GM12864 (cell line): ENCODE measurements at regions not wholly inside any gene's neighbourhood (a gene's known extent, or its start where the extent isn't known, plus 50 kb on each side); places are given as distances from the start of the nearest gene placed in this dataset.

Source experiments
- DNase-seq: peaks from one replicate; pipeline ENCODE4 v3.0.0-alpha.2; 2011; ENCODE audit warnings: low read depth
- H3K4me3 ChIP-seq: 2 replicates; pipeline ENCODE4 v1.5.1; 2011; ENCODE audit warnings: mild to moderate bottlenecking, low read depth, low read length, control low read depth
- CTCF ChIP-seq: IDR thresholded peaks from 2 replicates; pipeline ENCODE4 v1.5.1; 2011; ENCODE audit warnings: low read depth, mild to moderate bottlenecking, moderate library complexity, low read length, control low read depth, inconsistent platforms; ENCODE audit errors: missing control alignments

- H3K4me3 ChIP-seq = no peak overlapping the region
- no peak for DNase-seq
- TF ChIP-seq CTCF = no peak
Observed at GRCh38 chr4:123479944-123480343, 83.3 kb downstream of the SPRY1 start.

- no peak for DNase-seq
- no peak for TF ChIP-seq CTCF
- H3K4me3 ChIP-seq = no peak overlapping the region
Observed at GRCh38 chr4:123480706-123481418, 84.3 kb downstream of the SPRY1 start.

- no peak overlapping the region for H3K4me3 ChIP-seq
- TF ChIP-seq CTCF = no peak
- no peak for DNase-seq
Observed at GRCh38 chr4:123481717-123482116, 85.1 kb downstream of the SPRY1 start.

DNA sequence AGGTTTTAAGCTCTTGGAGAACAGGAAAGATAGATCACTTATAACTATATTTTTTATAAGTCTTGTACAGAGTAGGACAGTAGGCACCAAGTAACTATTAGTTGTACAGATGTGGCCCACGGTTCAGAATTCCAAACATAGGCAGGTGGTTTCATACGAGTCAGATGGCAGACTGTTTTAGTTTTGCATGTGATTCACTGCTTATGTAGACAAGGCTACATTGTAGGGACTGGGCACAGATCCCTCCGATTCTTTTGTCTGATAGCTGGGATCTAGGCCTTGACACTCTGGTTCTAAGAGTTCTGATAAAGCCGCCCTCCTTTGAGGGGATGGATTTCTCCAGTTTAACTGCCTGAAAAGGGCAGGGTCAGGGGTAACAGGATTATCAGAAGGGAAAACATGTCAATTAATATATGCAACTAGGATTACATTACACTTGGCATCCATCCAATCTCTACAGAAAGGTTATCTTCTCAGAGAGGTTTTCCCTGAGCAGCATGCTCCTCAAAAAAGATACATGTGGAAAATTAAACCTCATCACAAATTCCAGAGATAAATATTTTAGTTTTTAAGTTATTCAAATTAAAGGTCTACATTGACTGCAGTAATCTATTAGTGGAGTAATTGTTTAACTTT lies 87.8 kb downstream of the SPRY1 start:
- no peak for TF ChIP-seq CTCF
- no peak overlapping the region for H3K4me3 ChIP-seq
- no peak for DNase-seq

DNA sequence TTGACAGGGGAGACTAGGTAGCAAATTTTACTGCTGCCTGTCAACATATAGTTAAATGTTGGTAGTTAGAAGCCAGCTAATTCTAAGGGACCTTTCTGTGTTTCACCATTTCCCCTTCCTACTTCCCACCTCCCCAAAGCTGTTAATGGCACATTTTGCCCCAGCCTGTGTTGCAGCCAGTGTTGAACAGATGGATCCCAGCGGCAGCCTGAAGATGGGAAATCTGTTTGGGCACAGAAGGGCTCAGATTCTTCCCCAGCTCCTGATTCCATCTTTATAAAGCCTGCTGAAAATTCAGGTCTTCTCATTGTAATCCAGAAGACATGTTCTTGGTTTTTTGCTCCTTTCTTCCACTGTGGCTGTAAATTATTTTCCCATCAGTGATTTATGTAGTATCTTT lies 89.0 kb downstream of the SPRY1 start:
- DNase-seq = no peak
- TF ChIP-seq CTCF = no peak
- no peak overlapping the region for H3K4me3 ChIP-seq

DNA sequence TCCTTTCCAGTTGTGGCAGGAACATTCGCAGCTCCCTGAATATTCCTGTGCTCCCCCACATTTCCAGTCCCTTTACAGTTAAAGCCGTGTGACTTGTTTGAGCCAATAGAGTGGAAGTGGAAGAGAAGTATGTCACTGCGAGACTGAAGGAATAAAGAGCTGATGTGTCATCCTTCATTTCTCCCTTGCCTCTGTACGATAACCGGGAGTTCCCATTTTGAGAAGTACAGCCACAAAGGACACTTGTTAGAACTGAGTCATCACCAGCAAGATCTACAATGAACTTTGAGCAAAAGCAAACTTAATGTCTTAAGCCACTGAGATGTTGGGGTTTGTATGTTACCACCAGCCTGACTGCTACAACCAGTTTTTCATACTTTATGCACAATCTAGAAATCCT lies 92.3 kb downstream of the SPRY1 start:
- TF ChIP-seq CTCF = no peak
- no peak overlapping the region for H3K4me3 ChIP-seq
- DNase-seq = no peak

DNA sequence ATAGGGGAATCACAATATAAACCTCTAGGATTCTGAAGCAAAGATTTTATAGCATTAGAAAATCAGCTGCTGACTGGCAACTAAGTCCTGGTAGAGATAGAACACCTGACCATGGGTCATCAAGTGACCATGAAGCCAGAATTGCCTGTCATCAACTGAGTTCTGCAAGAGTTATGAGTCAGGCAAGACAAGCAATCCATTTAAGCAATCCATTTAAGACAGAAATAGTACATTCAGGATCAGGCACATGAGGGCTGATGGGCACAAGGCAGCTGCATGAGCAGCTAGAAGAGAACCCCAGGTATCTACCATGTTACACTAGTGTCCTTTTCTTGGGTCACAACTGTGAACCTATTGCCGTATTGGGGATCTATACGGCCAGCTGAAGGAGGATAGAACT lies 98.9 kb downstream of the SPRY1 start:
- TF ChIP-seq CTCF = no peak
- no peak overlapping the region for H3K4me3 ChIP-seq
- DNase-seq = no peak
